ENCODE measurements at regions not wholly inside any gene's neighbourhood (a gene's known extent, or its start where the extent isn't known, plus 50 kb on each side); places are given as distances from the start of the nearest gene placed in this dataset.

DNA sequence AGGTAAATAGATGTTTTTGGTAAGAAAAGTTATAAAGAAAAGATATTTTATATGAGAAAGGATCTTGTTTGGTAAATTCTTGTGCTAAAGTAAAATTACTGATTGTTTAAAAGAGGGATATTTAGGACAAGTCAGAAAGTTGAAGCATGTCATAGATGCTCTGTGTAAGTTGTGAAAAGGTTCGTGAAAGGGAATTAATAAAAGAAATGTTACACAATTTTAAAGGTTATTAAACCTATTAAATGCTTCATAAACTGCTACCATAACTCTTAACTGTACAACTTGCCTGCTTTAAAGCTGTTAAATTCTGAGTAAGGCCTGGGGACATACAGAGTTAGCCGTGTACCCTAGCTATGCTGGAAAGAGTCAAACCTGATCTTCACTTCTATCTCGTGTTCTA lies 634.1 kb downstream of the ACTR3B start:
- TF ChIP-seq, protein P1, sequence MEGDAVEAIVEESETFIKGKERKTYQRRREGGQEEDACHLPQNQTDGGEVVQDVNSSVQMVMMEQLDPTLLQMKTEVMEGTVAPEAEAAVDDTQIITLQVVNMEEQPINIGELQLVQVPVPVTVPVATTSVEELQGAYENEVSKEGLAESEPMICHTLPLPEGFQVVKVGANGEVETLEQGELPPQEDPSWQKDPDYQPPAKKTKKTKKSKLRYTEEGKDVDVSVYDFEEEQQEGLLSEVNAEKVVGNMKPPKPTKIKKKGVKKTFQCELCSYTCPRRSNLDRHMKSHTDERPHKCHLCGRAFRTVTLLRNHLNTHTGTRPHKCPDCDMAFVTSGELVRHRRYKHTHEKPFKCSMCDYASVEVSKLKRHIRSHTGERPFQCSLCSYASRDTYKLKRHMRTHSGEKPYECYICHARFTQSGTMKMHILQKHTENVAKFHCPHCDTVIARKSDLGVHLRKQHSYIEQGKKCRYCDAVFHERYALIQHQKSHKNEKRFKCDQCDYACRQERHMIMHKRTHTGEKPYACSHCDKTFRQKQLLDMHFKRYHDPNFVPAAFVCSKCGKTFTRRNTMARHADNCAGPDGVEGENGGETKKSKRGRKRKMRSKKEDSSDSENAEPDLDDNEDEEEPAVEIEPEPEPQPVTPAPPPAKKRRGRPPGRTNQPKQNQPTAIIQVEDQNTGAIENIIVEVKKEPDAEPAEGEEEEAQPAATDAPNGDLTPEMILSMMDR (IDR thresholded peaks at IDR 0.05) = no peak
- no peak for TF ChIP-seq TCF7L2 (IDR thresholded peaks at IDR 0.05; ENCODE audit: low read depth, low read length)
